Nephron progenitor cell (in vitro differentiated cells): ENCODE measurements at regions not wholly inside any gene's neighbourhood (a gene's known extent, or its start where the extent isn't known, plus 50 kb on each side); places are given as distances from the start of the nearest gene placed in this dataset.

ENCODE experiments used
- DNase-seq: peaks from one replicate; pipeline ENCODE4 v3.0.0; 2021
- H3K27ac Mint-ChIP-seq: 2 replicates; pipeline ENCODE4 v1.8.0; 2021; ENCODE audit warnings: mild to moderate bottlenecking, moderate library complexity, mixed read lengths
- H3K27me3 Mint-ChIP-seq: 2 replicates; pipeline ENCODE4 v1.8.0; 2021; ENCODE audit warnings: mild to moderate bottlenecking, low read depth, mixed read lengths; ENCODE audit not compliant: poor library complexity
- H3K36me3 Mint-ChIP-seq: 2 replicates; pipeline ENCODE4 v1.8.0; 2021; ENCODE audit warnings: low read depth, mixed read lengths
- H3K4me1 Mint-ChIP-seq: 2 replicates; pipeline ENCODE4 v1.8.0; 2021; ENCODE audit warnings: mixed read lengths
- H3K4me3 Mint-ChIP-seq: 2 replicates; pipeline ENCODE4 v1.8.0; 2021; ENCODE audit warnings: mild to moderate bottlenecking, moderate library complexity, mixed read lengths
- H3K9me3 Mint-ChIP-seq: 2 replicates; pipeline ENCODE4 v1.8.0; 2021; ENCODE audit warnings: mild to moderate bottlenecking, moderate library complexity, mixed read lengths
- TF ChIP-seq, protein P1 (sequence below): fragments of 200-600 bp; sonication (generic); IDR thresholded peaks from 2 replicates; pipeline ENCODE4 v1.5.0; 2021; ENCODE audit warnings: antibody characterized with exemption

- no peak overlapping the region for H3K27ac Mint-ChIP-seq
- no peak for DNase-seq
- no peaks in the 10 kb centered on the region for H3K36me3 Mint-ChIP-seq
- H3K4me3 Mint-ChIP-seq = no peak overlapping the region
- H3K27me3 Mint-ChIP-seq = peaks cover 19% of the 10 kb centered on the region
- H3K4me1 Mint-ChIP-seq = peaks cover 7% of the 10 kb centered on the region
- TF ChIP-seq, protein P1, sequence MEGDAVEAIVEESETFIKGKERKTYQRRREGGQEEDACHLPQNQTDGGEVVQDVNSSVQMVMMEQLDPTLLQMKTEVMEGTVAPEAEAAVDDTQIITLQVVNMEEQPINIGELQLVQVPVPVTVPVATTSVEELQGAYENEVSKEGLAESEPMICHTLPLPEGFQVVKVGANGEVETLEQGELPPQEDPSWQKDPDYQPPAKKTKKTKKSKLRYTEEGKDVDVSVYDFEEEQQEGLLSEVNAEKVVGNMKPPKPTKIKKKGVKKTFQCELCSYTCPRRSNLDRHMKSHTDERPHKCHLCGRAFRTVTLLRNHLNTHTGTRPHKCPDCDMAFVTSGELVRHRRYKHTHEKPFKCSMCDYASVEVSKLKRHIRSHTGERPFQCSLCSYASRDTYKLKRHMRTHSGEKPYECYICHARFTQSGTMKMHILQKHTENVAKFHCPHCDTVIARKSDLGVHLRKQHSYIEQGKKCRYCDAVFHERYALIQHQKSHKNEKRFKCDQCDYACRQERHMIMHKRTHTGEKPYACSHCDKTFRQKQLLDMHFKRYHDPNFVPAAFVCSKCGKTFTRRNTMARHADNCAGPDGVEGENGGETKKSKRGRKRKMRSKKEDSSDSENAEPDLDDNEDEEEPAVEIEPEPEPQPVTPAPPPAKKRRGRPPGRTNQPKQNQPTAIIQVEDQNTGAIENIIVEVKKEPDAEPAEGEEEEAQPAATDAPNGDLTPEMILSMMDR = no peak
- peaks cover 12% of the 10 kb centered on the region for H3K9me3 Mint-ChIP-seq
Measured at GRCh38 chr6:999552-999951, 306.6 kb upstream of the EXOC2 start.

DNA sequence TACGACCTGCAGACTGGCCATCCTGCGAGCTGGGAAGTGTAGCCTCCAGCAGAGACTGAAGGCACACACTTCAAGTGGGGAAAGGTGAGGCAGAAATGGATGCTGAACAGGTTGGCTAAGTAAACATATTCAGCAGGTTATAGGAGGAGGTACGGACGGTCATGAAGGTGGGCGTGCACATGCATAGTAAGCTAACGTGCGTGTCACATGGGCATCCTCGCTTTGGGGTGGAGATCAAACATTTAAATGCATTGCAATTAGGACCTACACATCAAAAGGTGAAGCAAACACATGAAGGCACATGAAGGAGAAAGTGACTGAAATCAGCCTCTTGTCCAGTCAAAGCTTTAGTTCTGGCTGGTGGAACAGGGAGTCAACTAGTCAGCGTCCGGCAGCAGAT lies 305.6 kb upstream of the EXOC2 start:
- Mint-ChIP-seq H3K27me3 (peaks cover 20% of the 10 kb centered on the region), H3K36me3 (no peaks in the 10 kb centered on the region), H3K4me3 (no peak overlapping the region), H3K27ac (no peak overlapping the region), H3K9me3 (peaks cover 4% of the 10 kb centered on the region), H3K4me1 (peaks cover 7% of the 10 kb centered on the region)
- TF ChIP-seq, protein P1 = no peak
- DNase-seq = no peak

DNA sequence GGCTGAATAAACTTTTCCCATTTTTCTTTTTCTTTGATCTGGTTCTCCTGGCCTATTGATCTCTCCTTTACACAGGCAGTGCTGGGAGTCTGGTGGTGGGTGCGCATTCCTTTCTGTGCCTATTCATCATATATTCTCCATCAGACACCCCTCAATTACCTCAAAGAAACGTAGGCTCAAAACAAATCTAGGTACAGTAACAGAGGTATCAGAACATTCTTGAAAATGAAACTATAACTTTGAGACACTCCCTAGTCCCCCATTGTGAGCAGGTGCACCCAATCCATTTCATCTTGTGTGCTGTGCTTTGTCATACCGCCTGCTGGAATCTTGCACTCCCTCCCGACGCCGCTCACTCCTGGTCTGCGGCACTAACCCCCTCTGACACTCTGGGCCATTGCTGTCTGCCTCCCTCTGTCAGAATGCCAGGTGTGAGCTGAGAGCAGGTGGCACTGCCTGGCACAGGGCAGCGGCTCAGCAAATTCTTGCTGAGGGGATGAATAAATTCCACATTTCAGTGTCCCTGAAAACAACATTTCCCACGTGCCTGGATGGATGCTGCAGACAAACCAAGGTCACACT lies 303.4 kb upstream of the EXOC2 start:
- Mint-ChIP-seq H3K4me1 (peaks cover 7% of the 10 kb centered on the region), H3K9me3 (no peaks in the 10 kb centered on the region)
- TF ChIP-seq, protein P1 = no peak

DNA sequence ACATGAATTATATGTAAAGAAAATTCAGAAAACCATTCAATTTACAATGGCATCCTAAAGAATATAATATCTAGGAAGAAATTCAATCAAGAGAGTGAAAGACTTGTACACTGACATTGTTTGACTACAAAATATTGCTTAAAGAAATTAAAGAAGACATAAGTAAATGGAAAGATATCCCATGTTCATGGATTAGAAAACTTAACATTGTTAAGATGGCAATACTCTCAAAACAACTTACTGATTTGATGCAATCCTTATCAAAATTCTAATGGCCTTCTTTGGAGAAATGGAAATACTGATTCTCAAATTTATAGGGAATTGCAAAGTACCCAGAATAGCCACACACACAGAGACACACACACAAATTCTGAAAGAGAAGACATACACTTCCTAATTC lies 298.3 kb upstream of the EXOC2 start:
- TF ChIP-seq, protein P1 = no peak
- H3K27me3 Mint-ChIP-seq = peaks cover 20% of the 10 kb centered on the region

More for the DNA sequence above, 303.4 kb upstream of the EXOC2 start:
- H3K27ac Mint-ChIP-seq = no peak overlapping the region
- H3K4me3 Mint-ChIP-seq = no peak overlapping the region
- H3K27me3 Mint-ChIP-seq = peaks cover 25% of the 10 kb centered on the region
- no peaks in the 10 kb centered on the region for H3K36me3 Mint-ChIP-seq
- DNase-seq = no peak

GRCh38 chr6:984031-984430 lies 291.1 kb upstream of the EXOC2 start:
- H3K27ac Mint-ChIP-seq = no peak overlapping the region
- no peak for DNase-seq
- no peaks in the 10 kb centered on the region for H3K4me1 Mint-ChIP-seq
- H3K9me3 Mint-ChIP-seq = peaks cover 23% of the 10 kb centered on the region
- TF ChIP-seq, protein P1 = no peak
- H3K36me3 Mint-ChIP-seq = no peaks in the 10 kb centered on the region
- H3K4me3 Mint-ChIP-seq = no peak overlapping the region
- peaks cover 6% of the 10 kb centered on the region for H3K27me3 Mint-ChIP-seq

More for the DNA sequence above, 298.3 kb upstream of the EXOC2 start:
- Mint-ChIP-seq H3K4me3 (no peak overlapping the region), H3K9me3 (peaks cover 22% of the 10 kb centered on the region), H3K27ac (no peak overlapping the region), H3K4me1 (no peaks in the 10 kb centered on the region), H3K36me3 (no peaks in the 10 kb centered on the region)
- no peak for DNase-seq
